Left ventricle myocardium inferior (tissue), 1 donor: ENCODE measurements at regions not wholly inside any gene's neighbourhood (a gene's known extent, or its start where the extent isn't known, plus 50 kb on each side); places are given as distances from the start of the nearest gene placed in this dataset.
"Not testable (repeated sequence)": the region's sequence is repeated elsewhere in the genome, so short reads cannot be mapped to it uniquely, and the experiment has no call there.

Experiments
- DNase-seq: peaks from one replicate; pipeline ENCODE4 v3.0.0-alpha.2; 2020
- H3K27ac ChIP-seq: fragments of 200-600 bp; replicated peaks from 2 replicates; pipeline ENCODE4 v1.8.0; 2021
- H3K27me3 ChIP-seq: fragments of 200-600 bp; 2 replicates; pipeline ENCODE4 v1.8.0; 2021; ENCODE audit warnings: low read depth
- H3K36me3 ChIP-seq: fragments of 200-600 bp; 2 replicates; pipeline ENCODE4 v1.8.0; 2021
- H3K4me1 ChIP-seq: fragments of 200-600 bp; 2 replicates; pipeline ENCODE4 v1.8.0; 2021
- H3K4me3 ChIP-seq: fragments of 200-600 bp; 2 replicates; pipeline ENCODE4 v1.8.0; 2021; ENCODE audit warnings: mild to moderate bottlenecking, moderate library complexity
- H3K9me3 ChIP-seq: fragments of 200-600 bp; replicated peaks from 2 replicates; pipeline ENCODE4 v1.8.0; 2021
- intact Hi-C: fragments of 100-400 bp; cut with micrococcal nuclease; formaldehyde crosslinking; loops from one replicate; pipeline ENCODE4 v1.11.0; 2022
- TF ChIP-seq, protein P1 (sequence below): fragments of 200-600 bp; IDR thresholded peaks from 2 replicates; pipeline ENCODE4 v1.8.0; 2021; ENCODE audit warnings: antibody characterized with exemption, mild to moderate bottlenecking, borderline replicate concordance
- donor health status: DM: no; HTN: yes; CAD: no; lungs with severe emphysema.

DNA sequence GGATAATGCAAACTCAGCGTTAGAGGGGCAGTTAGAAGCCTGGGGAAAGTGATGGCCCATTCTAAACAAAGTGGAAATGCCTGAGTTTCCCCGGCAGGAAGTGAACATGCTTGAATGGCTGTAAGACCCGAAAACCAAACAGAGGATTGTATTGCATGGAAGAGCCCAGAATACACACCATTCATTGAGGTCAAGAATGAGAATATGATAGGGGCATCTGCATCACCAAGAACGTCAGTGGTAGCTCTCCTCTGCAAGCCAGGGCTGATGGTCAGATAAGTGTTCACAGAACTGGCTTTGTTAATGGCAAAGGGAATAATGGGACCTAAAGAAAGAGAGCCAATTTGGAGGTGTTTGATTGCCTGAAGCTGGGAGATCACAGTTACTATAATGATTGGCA lies 663.4 kb downstream of the KHDRBS2 start:
- Histone ChIP-seq H3K27ac (no peak overlapping the region), H3K4me3 (no peak overlapping the region), H3K9me3 (peaks cover 10% of the 10 kb centered on the region), H3K4me1 (no peaks in the 10 kb centered on the region), H3K27me3 (no peaks in the 10 kb centered on the region), H3K36me3 (no peaks in the 10 kb centered on the region)
- DNase-seq = no peak
- TF ChIP-seq, protein P1, sequence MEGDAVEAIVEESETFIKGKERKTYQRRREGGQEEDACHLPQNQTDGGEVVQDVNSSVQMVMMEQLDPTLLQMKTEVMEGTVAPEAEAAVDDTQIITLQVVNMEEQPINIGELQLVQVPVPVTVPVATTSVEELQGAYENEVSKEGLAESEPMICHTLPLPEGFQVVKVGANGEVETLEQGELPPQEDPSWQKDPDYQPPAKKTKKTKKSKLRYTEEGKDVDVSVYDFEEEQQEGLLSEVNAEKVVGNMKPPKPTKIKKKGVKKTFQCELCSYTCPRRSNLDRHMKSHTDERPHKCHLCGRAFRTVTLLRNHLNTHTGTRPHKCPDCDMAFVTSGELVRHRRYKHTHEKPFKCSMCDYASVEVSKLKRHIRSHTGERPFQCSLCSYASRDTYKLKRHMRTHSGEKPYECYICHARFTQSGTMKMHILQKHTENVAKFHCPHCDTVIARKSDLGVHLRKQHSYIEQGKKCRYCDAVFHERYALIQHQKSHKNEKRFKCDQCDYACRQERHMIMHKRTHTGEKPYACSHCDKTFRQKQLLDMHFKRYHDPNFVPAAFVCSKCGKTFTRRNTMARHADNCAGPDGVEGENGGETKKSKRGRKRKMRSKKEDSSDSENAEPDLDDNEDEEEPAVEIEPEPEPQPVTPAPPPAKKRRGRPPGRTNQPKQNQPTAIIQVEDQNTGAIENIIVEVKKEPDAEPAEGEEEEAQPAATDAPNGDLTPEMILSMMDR = no peak
- intact Hi-C loops = no loop called here

DNA sequence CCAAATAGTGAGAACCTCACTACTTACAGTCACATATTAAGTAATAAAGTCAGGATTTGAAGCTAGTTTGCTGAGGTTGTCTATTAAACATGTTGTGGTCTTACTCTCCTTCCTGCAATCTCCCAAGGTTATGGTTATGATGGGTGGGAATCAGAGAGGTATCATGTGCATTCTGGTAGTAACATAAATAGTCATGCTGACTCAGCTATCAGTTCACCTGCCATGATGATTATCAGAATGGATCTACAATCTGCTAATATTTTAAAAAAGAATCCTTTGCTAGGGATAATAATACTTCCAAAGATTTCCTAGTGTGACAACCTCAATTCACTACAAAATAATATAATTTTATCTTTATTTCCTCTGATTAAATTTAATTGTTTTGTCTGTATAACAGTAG lies 671.9 kb downstream of the KHDRBS2 start:
- TF ChIP-seq, protein P1 = no peak
- DNase-seq = no peak
- intact Hi-C loops = no loop called here
- no peaks in the 10 kb centered on the region for H3K36me3 ChIP-seq
- no peaks in the 10 kb centered on the region for H3K4me1 ChIP-seq
- H3K27me3 ChIP-seq = no peaks in the 10 kb centered on the region
- peaks cover 19% of the 10 kb centered on the region for H3K9me3 ChIP-seq
- H3K4me3 ChIP-seq = no peak overlapping the region
- no peak overlapping the region for H3K27ac ChIP-seq

DNA sequence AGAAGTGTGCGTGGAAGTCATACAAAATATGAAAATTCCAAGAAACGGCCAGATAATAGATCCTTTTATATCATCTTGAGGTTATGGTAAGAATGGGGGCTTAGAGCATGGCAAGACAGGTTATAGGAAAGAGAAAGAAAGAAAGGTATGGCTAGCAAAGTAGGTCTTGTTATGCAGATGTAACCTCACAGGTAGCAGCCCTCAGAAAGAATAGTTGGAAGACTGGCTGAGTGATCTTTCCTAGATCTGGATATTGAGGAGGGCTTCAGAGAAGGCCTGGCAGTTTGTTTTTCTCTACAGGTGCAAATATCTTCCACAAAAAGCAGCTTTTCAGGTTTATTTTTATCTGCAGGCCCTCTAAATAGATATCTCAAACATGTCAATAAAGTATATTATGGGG lies 679.5 kb downstream of the KHDRBS2 start:
- no peak for DNase-seq
- Histone ChIP-seq H3K9me3 (peaks cover 14% of the 10 kb centered on the region), H3K27me3 (no peaks in the 10 kb centered on the region), H3K4me3 (no peak overlapping the region), H3K4me1 (no peaks in the 10 kb centered on the region), H3K36me3 (no peaks in the 10 kb centered on the region), H3K27ac (no peak overlapping the region)
- TF ChIP-seq, protein P1 = no peak
- intact Hi-C loops = no loop called here

DNA sequence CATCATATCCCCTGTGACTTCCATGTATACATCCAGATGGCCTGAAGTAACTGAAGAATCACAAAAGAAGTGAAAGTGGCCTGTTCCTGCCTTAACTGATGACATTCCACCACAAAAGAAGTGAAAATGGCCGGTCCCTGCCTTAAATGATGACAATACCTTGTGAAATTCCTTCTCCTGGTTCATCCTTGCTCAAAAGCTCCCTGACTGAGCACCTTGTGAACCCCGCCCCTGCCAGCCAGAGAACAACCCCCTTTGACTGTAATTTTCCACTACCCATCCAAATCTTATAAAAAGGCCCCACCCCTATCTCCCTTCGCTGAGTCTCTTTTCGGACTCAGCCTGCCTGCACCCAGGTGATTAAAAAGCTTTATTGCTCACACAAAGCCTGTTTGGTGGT lies 680.2 kb downstream of the KHDRBS2 start:
- H3K4me3 ChIP-seq, H3K36me3 ChIP-seq: not testable (repeated sequence)

DNA sequence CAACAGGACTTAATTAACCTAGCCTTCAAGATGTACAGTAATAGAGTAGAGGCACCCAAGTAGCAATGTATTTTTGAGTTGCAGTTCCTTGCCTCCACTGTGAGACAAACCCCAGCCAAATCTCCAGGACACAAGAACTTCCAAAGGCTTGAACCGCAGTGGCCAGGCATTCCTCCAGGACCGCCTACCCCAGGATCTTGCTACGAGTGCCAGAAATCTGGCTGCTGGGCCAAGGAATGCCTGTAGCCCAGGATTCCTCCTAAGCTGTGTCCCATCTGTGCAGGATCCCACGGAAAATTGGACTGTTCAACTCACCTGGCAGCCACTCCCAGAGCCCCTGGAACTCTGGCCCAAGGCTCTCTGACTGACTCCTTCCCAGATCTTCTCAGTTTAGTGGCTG lies 683.9 kb downstream of the KHDRBS2 start:
- H3K36me3 ChIP-seq, H3K27me3 ChIP-seq, intact Hi-C loops, H3K9me3 ChIP-seq, H3K4me1 ChIP-seq, H3K27ac ChIP-seq, DNase-seq, H3K4me3 ChIP-seq: not testable (repeated sequence)

More for the DNA sequence above, 680.2 kb downstream of the KHDRBS2 start:
- H3K27ac ChIP-seq, intact Hi-C loops, H3K27me3 ChIP-seq, DNase-seq, H3K4me1 ChIP-seq: not testable (repeated sequence)
- H3K9me3 ChIP-seq = peaks cover 14% of the 10 kb centered on the region

DNA sequence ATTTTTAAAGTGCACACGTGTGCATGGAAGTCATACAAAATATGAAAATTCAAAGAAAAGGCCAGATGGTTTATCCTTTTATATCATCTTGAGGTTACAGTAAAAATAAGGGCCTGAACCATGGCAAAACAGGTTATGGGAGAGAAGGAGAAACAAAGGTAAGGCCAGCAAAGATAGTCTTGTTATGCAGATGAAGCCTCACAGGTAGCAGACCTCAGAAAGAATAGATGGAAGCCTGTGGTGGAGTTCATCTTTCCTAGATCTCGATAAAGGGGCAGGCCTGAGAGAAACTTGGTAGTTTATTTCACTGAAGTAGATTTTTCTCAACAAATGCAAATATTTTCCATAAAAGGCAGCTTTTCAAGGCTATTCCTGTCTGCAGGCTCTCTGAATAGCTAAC lies 693.8 kb downstream of the KHDRBS2 start:
- Histone ChIP-seq H3K4me3 (no peak overlapping the region), H3K27ac (no peak overlapping the region), H3K27me3 (no peaks in the 10 kb centered on the region), H3K4me1 (no peaks in the 10 kb centered on the region), H3K9me3 (peaks cover 11% of the 10 kb centered on the region), H3K36me3 (no peaks in the 10 kb centered on the region)
- intact Hi-C loops = no loop called here
- TF ChIP-seq, protein P1 = no peak
- DNase-seq = no peak
